ENCODE measurements at regions not wholly inside any gene's neighbourhood (a gene's known extent, or its start where the extent isn't known, plus 50 kb on each side); places are given as distances from the start of the nearest gene placed in this dataset.

DNA sequence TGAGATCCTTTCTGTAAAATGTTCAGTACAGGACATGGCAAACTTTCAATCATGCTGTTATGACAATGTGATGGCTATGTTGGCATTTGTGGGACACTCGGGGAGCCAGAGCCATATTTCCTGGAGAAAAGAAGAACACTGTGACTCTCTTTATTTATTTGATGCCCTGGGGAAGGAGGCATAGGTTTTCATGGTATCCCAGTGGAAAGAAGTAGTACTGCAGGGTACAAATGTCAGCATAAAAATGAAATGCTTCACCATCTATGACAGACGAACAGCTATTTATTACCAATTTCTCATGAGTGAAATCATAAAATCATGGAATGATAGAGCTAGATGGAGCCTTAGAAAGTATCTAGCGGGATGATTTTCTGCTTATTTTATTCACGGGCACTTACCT lies 217.1 kb downstream of the COL4A1 start:
- DNase-seq (ENCODE audit: low spot score) = no peak
- no peaks in the 10 kb centered on the region for H3K9me3 ChIP-seq (ENCODE audit: control insufficient read depth in 4 of 4, low read length in 3 of 4)
- peaks cover 0 to under 1% (median under 1%) of the 10 kb centered on the region in 4 donors for H3K4me1 ChIP-seq (ENCODE audit: control insufficient read depth in 4 of 4, insufficient read depth in 4 of 4, low read length in 3 of 4)
- 87% methylated on average over 4 of the region's 4 CpGs for WGBS
- TF ChIP-seq TAF1 (conservative IDR thresholded peaks at IDR 0.05) = no peak
- no peak for TF ChIP-seq YY1 (IDR thresholded peaks at IDR 0.05)
- TF ChIP-seq, protein P1, sequence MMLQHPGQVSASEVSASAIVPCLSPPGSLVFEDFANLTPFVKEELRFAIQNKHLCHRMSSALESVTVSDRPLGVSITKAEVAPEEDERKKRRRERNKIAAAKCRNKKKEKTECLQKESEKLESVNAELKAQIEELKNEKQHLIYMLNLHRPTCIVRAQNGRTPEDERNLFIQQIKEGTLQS (IDR thresholded peaks at IDR 0.05) = no peak
- TF ChIP-seq, protein P2, sequence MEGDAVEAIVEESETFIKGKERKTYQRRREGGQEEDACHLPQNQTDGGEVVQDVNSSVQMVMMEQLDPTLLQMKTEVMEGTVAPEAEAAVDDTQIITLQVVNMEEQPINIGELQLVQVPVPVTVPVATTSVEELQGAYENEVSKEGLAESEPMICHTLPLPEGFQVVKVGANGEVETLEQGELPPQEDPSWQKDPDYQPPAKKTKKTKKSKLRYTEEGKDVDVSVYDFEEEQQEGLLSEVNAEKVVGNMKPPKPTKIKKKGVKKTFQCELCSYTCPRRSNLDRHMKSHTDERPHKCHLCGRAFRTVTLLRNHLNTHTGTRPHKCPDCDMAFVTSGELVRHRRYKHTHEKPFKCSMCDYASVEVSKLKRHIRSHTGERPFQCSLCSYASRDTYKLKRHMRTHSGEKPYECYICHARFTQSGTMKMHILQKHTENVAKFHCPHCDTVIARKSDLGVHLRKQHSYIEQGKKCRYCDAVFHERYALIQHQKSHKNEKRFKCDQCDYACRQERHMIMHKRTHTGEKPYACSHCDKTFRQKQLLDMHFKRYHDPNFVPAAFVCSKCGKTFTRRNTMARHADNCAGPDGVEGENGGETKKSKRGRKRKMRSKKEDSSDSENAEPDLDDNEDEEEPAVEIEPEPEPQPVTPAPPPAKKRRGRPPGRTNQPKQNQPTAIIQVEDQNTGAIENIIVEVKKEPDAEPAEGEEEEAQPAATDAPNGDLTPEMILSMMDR (IDR thresholded peaks at IDR 0.05; ENCODE audit: low read depth, low read length, missing input control) = peak; percentile 29
- TF ChIP-seq, protein P3, sequence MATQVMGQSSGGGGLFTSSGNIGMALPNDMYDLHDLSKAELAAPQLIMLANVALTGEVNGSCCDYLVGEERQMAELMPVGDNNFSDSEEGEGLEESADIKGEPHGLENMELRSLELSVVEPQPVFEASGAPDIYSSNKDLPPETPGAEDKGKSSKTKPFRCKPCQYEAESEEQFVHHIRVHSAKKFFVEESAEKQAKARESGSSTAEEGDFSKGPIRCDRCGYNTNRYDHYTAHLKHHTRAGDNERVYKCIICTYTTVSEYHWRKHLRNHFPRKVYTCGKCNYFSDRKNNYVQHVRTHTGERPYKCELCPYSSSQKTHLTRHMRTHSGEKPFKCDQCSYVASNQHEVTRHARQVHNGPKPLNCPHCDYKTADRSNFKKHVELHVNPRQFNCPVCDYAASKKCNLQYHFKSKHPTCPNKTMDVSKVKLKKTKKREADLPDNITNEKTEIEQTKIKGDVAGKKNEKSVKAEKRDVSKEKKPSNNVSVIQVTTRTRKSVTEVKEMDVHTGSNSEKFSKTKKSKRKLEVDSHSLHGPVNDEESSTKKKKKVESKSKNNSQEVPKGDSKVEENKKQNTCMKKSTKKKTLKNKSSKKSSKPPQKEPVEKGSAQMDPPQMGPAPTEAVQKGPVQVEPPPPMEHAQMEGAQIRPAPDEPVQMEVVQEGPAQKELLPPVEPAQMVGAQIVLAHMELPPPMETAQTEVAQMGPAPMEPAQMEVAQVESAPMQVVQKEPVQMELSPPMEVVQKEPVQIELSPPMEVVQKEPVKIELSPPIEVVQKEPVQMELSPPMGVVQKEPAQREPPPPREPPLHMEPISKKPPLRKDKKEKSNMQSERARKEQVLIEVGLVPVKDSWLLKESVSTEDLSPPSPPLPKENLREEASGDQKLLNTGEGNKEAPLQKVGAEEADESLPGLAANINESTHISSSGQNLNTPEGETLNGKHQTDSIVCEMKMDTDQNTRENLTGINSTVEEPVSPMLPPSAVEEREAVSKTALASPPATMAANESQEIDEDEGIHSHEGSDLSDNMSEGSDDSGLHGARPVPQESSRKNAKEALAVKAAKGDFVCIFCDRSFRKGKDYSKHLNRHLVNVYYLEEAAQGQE (IDR thresholded peaks at IDR 0.05) = no peak
- no peak for TF ChIP-seq FOXA2 (IDR thresholded peaks at IDR 0.05)
- peak in 1 of 2 donors; percentile 29 for TF ChIP-seq RAD21 (IDR thresholded peaks at IDR 0.05)
- no peak overlapping the region for H3K4me3 ChIP-seq (ENCODE audit: low read depth in 1 of 3, low read length in 3 of 3)
- H3K36me3 ChIP-seq (ENCODE audit: control insufficient read depth in 4 of 4, insufficient read depth in 3 of 4, low read depth in 1 of 4, low read length in 3 of 4) = no peaks in the 10 kb centered on the region
- no peak overlapping the region for H3K9ac ChIP-seq (ENCODE audit: low read depth in 1 of 2, low read length in 2 of 2)
- H3K27ac ChIP-seq (ENCODE audit: low read depth in 1 of 2, low read length in 2 of 2) = no peak overlapping the region
- H3K27me3 ChIP-seq (ENCODE audit: control insufficient read depth in 4 of 4, insufficient read depth in 4 of 4, low read length in 3 of 4) = no peaks in the 10 kb centered on the region

- H3K4me3 ChIP-seq (ENCODE audit: low read depth in 1 of 3, low read length in 3 of 3) = no peak overlapping the region
- H3K9me3 ChIP-seq (ENCODE audit: control insufficient read depth in 4 of 4, low read length in 3 of 4) = no peaks in the 10 kb centered on the region
- no peak overlapping the region for H3K27ac ChIP-seq (ENCODE audit: low read depth in 1 of 2, low read length in 2 of 2)
- H3K36me3 ChIP-seq (ENCODE audit: control insufficient read depth in 4 of 4, insufficient read depth in 3 of 4, low read depth in 1 of 4, low read length in 3 of 4) = no peaks in the 10 kb centered on the region
- no peaks in the 10 kb centered on the region for H3K4me1 ChIP-seq (ENCODE audit: control insufficient read depth in 4 of 4, insufficient read depth in 4 of 4, low read length in 3 of 4)
- TF ChIP-seq, protein P1 (IDR thresholded peaks at IDR 0.05) = no peak
- TF ChIP-seq, protein P4, sequence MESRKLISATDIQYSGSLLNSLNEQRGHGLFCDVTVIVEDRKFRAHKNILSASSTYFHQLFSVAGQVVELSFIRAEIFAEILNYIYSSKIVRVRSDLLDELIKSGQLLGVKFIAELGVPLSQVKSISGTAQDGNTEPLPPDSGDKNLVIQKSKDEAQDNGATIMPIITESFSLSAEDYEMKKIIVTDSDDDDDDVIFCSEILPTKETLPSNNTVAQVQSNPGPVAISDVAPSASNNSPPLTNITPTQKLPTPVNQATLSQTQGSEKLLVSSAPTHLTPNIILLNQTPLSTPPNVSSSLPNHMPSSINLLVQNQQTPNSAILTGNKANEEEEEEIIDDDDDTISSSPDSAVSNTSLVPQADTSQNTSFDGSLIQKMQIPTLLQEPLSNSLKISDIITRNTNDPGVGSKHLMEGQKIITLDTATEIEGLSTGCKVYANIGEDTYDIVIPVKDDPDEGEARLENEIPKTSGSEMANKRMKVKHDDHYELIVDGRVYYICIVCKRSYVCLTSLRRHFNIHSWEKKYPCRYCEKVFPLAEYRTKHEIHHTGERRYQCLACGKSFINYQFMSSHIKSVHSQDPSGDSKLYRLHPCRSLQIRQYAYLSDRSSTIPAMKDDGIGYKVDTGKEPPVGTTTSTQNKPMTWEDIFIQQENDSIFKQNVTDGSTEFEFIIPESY (IDR thresholded peaks at IDR 0.05) = no peak
- TF ChIP-seq JUND (IDR thresholded peaks at IDR 0.05) (peak in 1 of 2 donors; percentile 39), SP1 (IDR thresholded peaks at IDR 0.05) (peak; percentile 74), HNF4A (conservative IDR thresholded peaks at IDR 0.05) (peak; percentile 91 to 92), TAF1 (conservative IDR thresholded peaks at IDR 0.05) (no peak), RXRA (IDR thresholded peaks at IDR 0.05) (peak in 1 of 2 donors; percentile 45), FOXA2 (IDR thresholded peaks at IDR 0.05) (no peak), FOXA1 (IDR thresholded peaks at IDR 0.05) (no peak), HNF4G (IDR thresholded peaks at IDR 0.05) (peak; percentile 77), EGR1 (IDR thresholded peaks at IDR 0.05; ENCODE audit: low read depth in 2 of 2) (no peak), YY1 (IDR thresholded peaks at IDR 0.05) (peak; percentile 35), GABPA (IDR thresholded peaks at IDR 0.05 in 1 of 2, conservative IDR thresholded peaks at IDR 0.05 in 1 of 2) (no peak), RAD21 (IDR thresholded peaks at IDR 0.05) (peak in 1 of 2 donors; percentile 33), NR2F2 (IDR thresholded peaks at IDR 0.05) (no peak)
- TF ChIP-seq, protein P2 (IDR thresholded peaks at IDR 0.05; ENCODE audit: low read depth, low read length, missing input control) = no peak
- TF ChIP-seq, protein P3 (IDR thresholded peaks at IDR 0.05) = peak; percentile 38
- TF ChIP-seq, protein P5, sequence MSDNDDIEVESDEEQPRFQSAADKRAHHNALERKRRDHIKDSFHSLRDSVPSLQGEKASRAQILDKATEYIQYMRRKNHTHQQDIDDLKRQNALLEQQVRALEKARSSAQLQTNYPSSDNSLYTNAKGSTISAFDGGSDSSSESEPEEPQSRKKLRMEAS (IDR thresholded peaks at IDR 0.05) = peak; percentile 21
- no peaks in the 10 kb centered on the region for H3K27me3 ChIP-seq (ENCODE audit: control insufficient read depth in 4 of 4, insufficient read depth in 4 of 4, low read length in 3 of 4)
- H3K9ac ChIP-seq (ENCODE audit: low read depth in 1 of 2, low read length in 2 of 2) = no peak overlapping the region
- no peak for DNase-seq (ENCODE audit: low spot score)
These were observed 217.9 kb downstream of the COL4A1 start for GRCh38 chr13:110089100-110089499.
